ENCODE measurements at regions not wholly inside any gene's neighbourhood (a gene's known extent, or its start where the extent isn't known, plus 50 kb on each side); places are given as distances from the start of the nearest gene placed in this dataset.

DNA sequence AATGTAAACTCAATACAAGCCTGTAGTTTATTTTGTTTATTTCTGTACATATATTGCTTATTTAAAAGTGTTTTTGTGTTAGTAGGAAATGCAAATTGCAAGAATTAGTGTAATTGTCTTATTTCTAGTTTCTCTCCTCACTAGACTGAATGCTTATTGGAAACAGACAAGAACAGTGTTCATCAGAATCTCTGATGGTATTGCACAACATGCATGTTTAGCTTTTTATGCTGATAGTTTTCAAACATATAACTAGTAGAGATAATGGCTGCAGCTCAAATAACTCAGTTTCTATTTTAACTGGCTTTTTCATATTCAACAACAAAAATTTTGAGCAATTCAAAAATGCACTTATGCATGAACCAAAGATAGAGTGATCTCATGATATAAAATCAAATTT is 68.8 kb upstream of the HTR4 start:
- H3T11ph ChIP-seq (ENCODE audit: low read length) = no peak overlapping the region
- H3K27ac ChIP-seq (ENCODE audit: insufficient read length, low read depth, low read length) = no peak overlapping the region
- H3K4me1 ChIP-seq (ENCODE audit: insufficient read depth, low read length) = no peaks in the 10 kb centered on the region
- no peak overlapping the region for H3K4ac ChIP-seq (ENCODE audit: low read depth, low read length)
- Mint-ChIP-seq H3K4me1 (peaks cover 18 to 20% of the 10 kb centered on the region in 2 experiments), H3K27ac (no peak overlapping the region), H3K27me3 (ENCODE audit: low read depth) (peaks cover 17% of the 10 kb centered on the region), H3K9me3 (no peaks in the 10 kb centered on the region), H3K4me3 (no peak overlapping the region), H3K36me3 (ENCODE audit: insufficient read depth in 1 of 3, low read depth in 3 of 3) (no peaks in the 10 kb centered on the region)
- no peak overlapping the region for H3K9ac ChIP-seq (ENCODE audit: extremely low read depth, insufficient read length, low read length)
- H2BK5ac ChIP-seq (ENCODE audit: insufficient read length, low read length) = no peak overlapping the region
- no peak overlapping the region for H3K4me2 ChIP-seq (ENCODE audit: insufficient read depth, insufficient read length, low read length)
- no peak overlapping the region for H2BK15ac ChIP-seq (ENCODE audit: low read depth, low read length)
- H3K23me2 ChIP-seq (ENCODE audit: insufficient read length, low read depth, low read length, poor library complexity, severe bottlenecking) = no peaks in the 10 kb centered on the region
- no peak for DNase-seq
- H3K14ac ChIP-seq (ENCODE audit: insufficient read depth, low read length) = no peak overlapping the region
- no peak overlapping the region for H2AK5ac ChIP-seq (ENCODE audit: insufficient read length, low read length)
- H2BK12ac ChIP-seq (ENCODE audit: insufficient read length, low read depth, low read length) = no peak overlapping the region
- H2AFZ ChIP-seq (ENCODE audit: low read length) = no peak overlapping the region
- no peaks in the 10 kb centered on the region for H4K20me1 ChIP-seq (ENCODE audit: control insufficient read depth, insufficient read depth, insufficient read length)
- H3K27me3 ChIP-seq (ENCODE audit: insufficient read depth, low read length) = no peaks in the 10 kb centered on the region
- H2BK20ac ChIP-seq (ENCODE audit: low read depth, low read length, poor library complexity, severe bottlenecking) = no peak overlapping the region
- TF ChIP-seq, protein P1, sequence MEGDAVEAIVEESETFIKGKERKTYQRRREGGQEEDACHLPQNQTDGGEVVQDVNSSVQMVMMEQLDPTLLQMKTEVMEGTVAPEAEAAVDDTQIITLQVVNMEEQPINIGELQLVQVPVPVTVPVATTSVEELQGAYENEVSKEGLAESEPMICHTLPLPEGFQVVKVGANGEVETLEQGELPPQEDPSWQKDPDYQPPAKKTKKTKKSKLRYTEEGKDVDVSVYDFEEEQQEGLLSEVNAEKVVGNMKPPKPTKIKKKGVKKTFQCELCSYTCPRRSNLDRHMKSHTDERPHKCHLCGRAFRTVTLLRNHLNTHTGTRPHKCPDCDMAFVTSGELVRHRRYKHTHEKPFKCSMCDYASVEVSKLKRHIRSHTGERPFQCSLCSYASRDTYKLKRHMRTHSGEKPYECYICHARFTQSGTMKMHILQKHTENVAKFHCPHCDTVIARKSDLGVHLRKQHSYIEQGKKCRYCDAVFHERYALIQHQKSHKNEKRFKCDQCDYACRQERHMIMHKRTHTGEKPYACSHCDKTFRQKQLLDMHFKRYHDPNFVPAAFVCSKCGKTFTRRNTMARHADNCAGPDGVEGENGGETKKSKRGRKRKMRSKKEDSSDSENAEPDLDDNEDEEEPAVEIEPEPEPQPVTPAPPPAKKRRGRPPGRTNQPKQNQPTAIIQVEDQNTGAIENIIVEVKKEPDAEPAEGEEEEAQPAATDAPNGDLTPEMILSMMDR (conservative IDR thresholded peaks at IDR 0.05) = no peak
- H4K91ac ChIP-seq (ENCODE audit: insufficient read length, low read depth, low read length) = no peak overlapping the region
- H4K5ac ChIP-seq (ENCODE audit: insufficient read length, low read depth, low read length) = no peak overlapping the region
- H3K9me3 ChIP-seq (ENCODE audit: control insufficient read depth, low read depth, low read length) = no peaks in the 10 kb centered on the region
- no peaks in the 10 kb centered on the region for H3K79me1 ChIP-seq (ENCODE audit: insufficient read depth, low read depth, low read length, poor library complexity, severe bottlenecking)
- no peaks in the 10 kb centered on the region for H3K79me2 ChIP-seq (ENCODE audit: insufficient read depth, low read length)
- no peak overlapping the region for H2BK120ac ChIP-seq (ENCODE audit: low read depth, low read length, poor library complexity, severe bottlenecking)
- H4K8ac ChIP-seq (replicated peaks; ENCODE audit: insufficient read length, low read depth, low read length) = no peak overlapping the region
- no peak overlapping the region for H3K18ac ChIP-seq (ENCODE audit: insufficient read length, low read depth, low read length)
- H3K56ac ChIP-seq (ENCODE audit: insufficient read length, low read depth, low read length) = no peak overlapping the region
- no peak overlapping the region for H3K23ac ChIP-seq (ENCODE audit: insufficient read length, low read depth, low read length)

Data from H9 (cell line).